Esophagus muscularis mucosa (tissue), 4 donors: ENCODE measurements at regions not wholly inside any gene's neighbourhood (a gene's known extent, or its start where the extent isn't known, plus 50 kb on each side); places are given as distances from the start of the nearest gene placed in this dataset.

Experiments used
- EP300 ChIP-seq: sonication (generic); formaldehyde crosslinking; IDR thresholded peaks from one replicate; pipeline ENCODE4 v1.6.1; 2017; ENCODE audit warnings: antibody characterized with exemption
- POLR2A ChIP-seq: fragments of 450-650 bp; IDR thresholded peaks from one replicate; pipeline ENCODE4 v1.6.1; 2017; ENCODE audit warnings: antibody characterized with exemption, moderate library complexity, mild to moderate bottlenecking, low read depth
- POLR2AphosphoS5 ChIP-seq, 2 donors: sonication (generic); formaldehyde crosslinking; IDR thresholded peaks; one replicate each; pipeline ENCODE4 v1.6.1; 2017; ENCODE audit warnings: antibody characterized with exemption in 2 of 2
- TF ChIP-seq, protein P1 (sequence below), 3 experiments: fragments of 200-600 bp in 2 of 3; fragments of 450-650 bp in 1 of 3; sonication (generic) in 2 of 3; IDR thresholded peaks; one replicate each; pipeline ENCODE4 v1.5.1; 2017 to 2019; ENCODE audit warnings: antibody characterized with exemption in 3 of 3, mild to moderate bottlenecking in 2 of 3, moderate library complexity in 1 of 3

DNA sequence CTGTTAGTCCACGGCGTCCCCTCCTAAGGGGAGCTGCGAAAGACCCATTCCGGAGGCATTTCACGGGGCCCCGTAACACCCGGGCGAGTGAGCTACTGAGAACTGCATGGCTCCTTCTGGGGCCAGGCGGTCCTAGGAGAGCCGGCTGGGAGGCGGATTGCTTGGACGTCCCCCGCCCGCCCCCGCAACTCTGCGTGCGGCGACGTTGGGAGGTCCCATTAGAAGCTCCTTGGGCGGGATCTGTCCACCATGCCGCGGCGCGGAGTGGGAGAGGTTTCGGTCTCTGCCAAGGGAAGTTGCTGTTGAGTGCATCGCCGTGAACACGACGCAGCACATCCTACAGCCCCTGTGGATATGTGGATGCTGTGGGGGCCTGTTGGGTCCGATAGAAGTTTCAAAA is 85.4 kb upstream of the IGFBP7 start:
- TF ChIP-seq, protein P1, sequence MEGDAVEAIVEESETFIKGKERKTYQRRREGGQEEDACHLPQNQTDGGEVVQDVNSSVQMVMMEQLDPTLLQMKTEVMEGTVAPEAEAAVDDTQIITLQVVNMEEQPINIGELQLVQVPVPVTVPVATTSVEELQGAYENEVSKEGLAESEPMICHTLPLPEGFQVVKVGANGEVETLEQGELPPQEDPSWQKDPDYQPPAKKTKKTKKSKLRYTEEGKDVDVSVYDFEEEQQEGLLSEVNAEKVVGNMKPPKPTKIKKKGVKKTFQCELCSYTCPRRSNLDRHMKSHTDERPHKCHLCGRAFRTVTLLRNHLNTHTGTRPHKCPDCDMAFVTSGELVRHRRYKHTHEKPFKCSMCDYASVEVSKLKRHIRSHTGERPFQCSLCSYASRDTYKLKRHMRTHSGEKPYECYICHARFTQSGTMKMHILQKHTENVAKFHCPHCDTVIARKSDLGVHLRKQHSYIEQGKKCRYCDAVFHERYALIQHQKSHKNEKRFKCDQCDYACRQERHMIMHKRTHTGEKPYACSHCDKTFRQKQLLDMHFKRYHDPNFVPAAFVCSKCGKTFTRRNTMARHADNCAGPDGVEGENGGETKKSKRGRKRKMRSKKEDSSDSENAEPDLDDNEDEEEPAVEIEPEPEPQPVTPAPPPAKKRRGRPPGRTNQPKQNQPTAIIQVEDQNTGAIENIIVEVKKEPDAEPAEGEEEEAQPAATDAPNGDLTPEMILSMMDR (IDR thresholded peaks at IDR 0.05), result no peak
- no peak for TF ChIP-seq POLR2AphosphoS5 (IDR thresholded peaks at IDR 0.05)
- no peak for TF ChIP-seq POLR2A
- TF ChIP-seq EP300, result no peak
